ENCODE measurements at regions not wholly inside any gene's neighbourhood (a gene's known extent, or its start where the extent isn't known, plus 50 kb on each side); places are given as distances from the start of the nearest gene placed in this dataset.

- TF ChIP-seq GATA2 (IDR thresholded peaks at IDR 0.05; ENCODE audit: low read depth, low read length) (no peak), GATA3 (IDR thresholded peaks at IDR 0.05; ENCODE audit: low read depth, low read length) (no peak)
Observed at GRCh38 chr21:35738347-35738961, 321.9 kb downstream of the SETD4 start.

Measured in SH-SY5Y (cell line).